Upper lobe of left lung (tissue), 6 donors: ENCODE measurements at regions not wholly inside any gene's neighbourhood (a gene's known extent, or its start where the extent isn't known, plus 50 kb on each side); places are given as distances from the start of the nearest gene placed in this dataset.

Experiments used
- ATAC-seq, 2 donors: fragments of 200-7000 bp; cut with Tn5 transposase; one replicate each; pipeline ENCODE4 v1.9.1; 2022; ENCODE audit warnings: mild to moderate bottlenecking in 2 of 2, moderate library complexity in 2 of 2; ENCODE audit not compliant: low FRiP score in 2 of 2
- DNase-seq, 2 donors: peaks; one replicate each; pipeline ENCODE4 v3.0.0-alpha.2; 2019 to 2020
- H3K27ac ChIP-seq, 4 donors: fragments of 200-600 bp; sonication (generic); one replicate each; pipeline ENCODE4 v1.5.1; 2016 to 2019
- H3K27me3 ChIP-seq, 4 donors: fragments of 200-600 bp; sonication (generic); one replicate each; pipeline ENCODE4 v1.5.1; 2017 to 2019
- H3K36me3 ChIP-seq, 4 donors: fragments of 200-600 bp; sonication (generic); one replicate each; pipeline ENCODE4 v1.5.1; 2016 to 2019
- H3K4me1 ChIP-seq, 4 donors: fragments of 200-600 bp; sonication (generic); one replicate each; pipeline ENCODE4 v1.5.1; 2018 to 2019
- H3K4me3 ChIP-seq, 4 donors: fragments of 200-600 bp; sonication (generic); one replicate each; pipeline ENCODE4 v1.5.1; 2017 to 2019; ENCODE audit warnings: mild to moderate bottlenecking in 2 of 4, moderate library complexity in 1 of 4
- H3K9me3 ChIP-seq, 4 donors: fragments of 200-600 bp; sonication (generic); one replicate each; pipeline ENCODE4 v1.5.1; 2018 to 2019
- CTCF ChIP-seq, 6 experiments: fragments of 450-650 bp in 4 of 6; fragments of 200-600 bp in 2 of 6; sonication (generic) in 2 of 6; IDR thresholded peaks; one replicate each; pipeline ENCODE4 v1.5.1; 2016 to 2019; ENCODE audit warnings: antibody characterized with exemption in 6 of 6
- EP300 ChIP-seq, 4 donors: sonication (generic); formaldehyde crosslinking; IDR thresholded peaks; one replicate each; pipeline ENCODE4 v1.5.1; 2017; ENCODE audit warnings: antibody characterized with exemption in 4 of 4, control low read depth in 2 of 4
- POLR2A ChIP-seq, 4 donors: fragments of 450-650 bp; IDR thresholded peaks; one replicate each; pipeline ENCODE4 v1.5.1; 2016 to 2017; ENCODE audit warnings: antibody characterized with exemption in 4 of 4, mild to moderate bottlenecking in 2 of 4
- POLR2AphosphoS5 ChIP-seq, 2 donors: sonication (generic); formaldehyde crosslinking; IDR thresholded peaks; one replicate each; pipeline ENCODE4 v1.5.1; 2017; ENCODE audit warnings: antibody characterized with exemption in 2 of 2
- WGBS, 2 donors: methylation state at CpG; one replicate each; pipeline ENCODE4 v1.1.5; 2017 to 2018; 5-methylcytosine and 5-hydroxymethylcytosine counted together
- donor health status: DM: no; HTN: no; CAD: no; lungs with moderate emphysema.
- donor health status: DM: no; HTN: yes; CAD: no; lungs with severe emphysema.

- H3K36me3 ChIP-seq: no peaks in the 10 kb centered on the region
- 54 to 59% methylated on average over 3 of the region's 3 CpGs for WGBS, 2 donors
- TF ChIP-seq CTCF (IDR thresholded peaks at IDR 0.05) (no peak), EP300 (IDR thresholded peaks at IDR 0.05) (no peak), POLR2AphosphoS5 (IDR thresholded peaks at IDR 0.05) (no peak), POLR2A (IDR thresholded peaks at IDR 0.05) (no peak)
Measured at GRCh38 chr9:91141407-91141965, 220.2 kb downstream of the AUH start.

GRCh38 chr9:91143162-91143561 lies 218.6 kb downstream of the AUH start:
- WGBS, 2 donors: 90 to 91% methylated on average over 5 of the region's 5 CpGs
- no peak overlapping the region for H3K4me3 ChIP-seq
- H3K27ac ChIP-seq: no peak overlapping the region
- H3K4me1 ChIP-seq: peaks cover 3 to 18% (median 12%) of the 10 kb centered on the region in 4 donors
- H3K36me3 ChIP-seq: no peaks in the 10 kb centered on the region
- H3K9me3 ChIP-seq: no peaks in the 10 kb centered on the region
- ATAC-seq (peak in 1 of 2 donors; percentile 34), DNase-seq (no peak)
- no peaks in the 10 kb centered on the region for H3K27me3 ChIP-seq
- no peak for TF ChIP-seq CTCF (IDR thresholded peaks at IDR 0.05)
- TF ChIP-seq POLR2AphosphoS5 (IDR thresholded peaks at IDR 0.05): no peak
- no peak for TF ChIP-seq POLR2A (IDR thresholded peaks at IDR 0.05)
- TF ChIP-seq EP300 (IDR thresholded peaks at IDR 0.05): no peak

More at GRCh38 chr9:91141407-91141965, 220.2 kb downstream of the AUH start:
- no peak overlapping the region for H3K27ac ChIP-seq
- H3K4me1 ChIP-seq: peaks cover 0 to 4% (median 2%) of the 10 kb centered on the region in 4 donors
- no peaks in the 10 kb centered on the region for H3K9me3 ChIP-seq
- DNase-seq (no peak), ATAC-seq (no peak)
- no peak overlapping the region for H3K4me3 ChIP-seq
- no peaks in the 10 kb centered on the region for H3K27me3 ChIP-seq

- Histone ChIP-seq H3K9me3 (no peaks in the 10 kb centered on the region), H3K4me1 (peaks cover 3 to 20% (median 12%) of the 10 kb centered on the region in 4 donors), H3K27me3 (no peaks in the 10 kb centered on the region), H3K36me3 (no peaks in the 10 kb centered on the region), H3K4me3 (no peak overlapping the region), H3K27ac (no peak overlapping the region)
- TF ChIP-seq CTCF (IDR thresholded peaks at IDR 0.05): no peak
- TF ChIP-seq EP300 (IDR thresholded peaks at IDR 0.05): no peak
- TF ChIP-seq POLR2AphosphoS5 (IDR thresholded peaks at IDR 0.05): no peak
- DNase-seq: no peak
- WGBS, 2 donors: 78 to 93% methylated on average over 3 of the region's 3 CpGs
- no peak for ATAC-seq
Measured at GRCh38 chr9:91143642-91144041, 218.1 kb downstream of the AUH start.

GRCh38 chr9:91144769-91145168 lies 216.9 kb downstream of the AUH start:
- WGBS, 2 donors: 91% methylated on average over 3 of the region's 3 CpGs
- Histone ChIP-seq H3K9me3 (no peaks in the 10 kb centered on the region), H3K36me3 (no peaks in the 10 kb centered on the region), H3K27me3 (no peaks in the 10 kb centered on the region), H3K4me1 (peaks cover 3 to 20% (median 12%) of the 10 kb centered on the region in 4 donors), H3K27ac (no peak overlapping the region), H3K4me3 (no peak overlapping the region)
- ATAC-seq (no peak), DNase-seq (no peak)
- TF ChIP-seq CTCF (IDR thresholded peaks at IDR 0.05) (no peak), POLR2A (IDR thresholded peaks at IDR 0.05) (no peak), EP300 (IDR thresholded peaks at IDR 0.05) (no peak), POLR2AphosphoS5 (IDR thresholded peaks at IDR 0.05) (no peak)

- Histone ChIP-seq H3K27me3 (no peaks in the 10 kb centered on the region), H3K27ac (no peak overlapping the region), H3K36me3 (no peaks in the 10 kb centered on the region), H3K4me1 (peaks cover 3 to 20% (median 12%) of the 10 kb centered on the region in 4 donors), H3K9me3 (no peaks in the 10 kb centered on the region), H3K4me3 (no peak overlapping the region)
- ATAC-seq: no peak
- TF ChIP-seq EP300 (IDR thresholded peaks at IDR 0.05) (no peak), POLR2AphosphoS5 (IDR thresholded peaks at IDR 0.05) (no peak), CTCF (IDR thresholded peaks at IDR 0.05) (no peak), POLR2A (IDR thresholded peaks at IDR 0.05) (no peak)
- DNase-seq: no peak
- WGBS, 2 donors: 92 to 93% methylated on average over 4 of the region's 4 CpGs
Measured at GRCh38 chr9:91145496-91145895, 216.2 kb downstream of the AUH start.
